ES-I3 (cell line): ENCODE measurements at regions not wholly inside any gene's neighbourhood (a gene's known extent, or its start where the extent isn't known, plus 50 kb on each side); places are given as distances from the start of the nearest gene placed in this dataset.

Experiments
- H3K36me3 ChIP-seq: 2 replicates; pipeline ENCODE4 v1.6.1; 2013; ENCODE audit warnings: mild to moderate bottlenecking, low read length, control low read depth, moderate library complexity; ENCODE audit not compliant: insufficient read depth
- H3K4me1 ChIP-seq: 2 replicates; pipeline ENCODE4 v1.6.1; 2013; ENCODE audit warnings: mild to moderate bottlenecking, control low read depth, low read length; ENCODE audit not compliant: insufficient read depth
- H3K9ac ChIP-seq: 2 replicates; pipeline ENCODE4 v1.6.1; 2013; ENCODE audit warnings: low read depth, mild to moderate bottlenecking, low read length, moderate library complexity
- H3K9me3 ChIP-seq: 2 replicates; pipeline ENCODE4 v1.6.1; 2013; ENCODE audit warnings: mild to moderate bottlenecking, low read length, moderate library complexity; ENCODE audit not compliant: control insufficient read depth, insufficient read depth

GRCh38 chr4:159758061-159758460, 655.2 kb downstream of the RAPGEF2 start:
- no peak overlapping the region for H3K9ac ChIP-seq
- peaks cover 4% of the 10 kb centered on the region; the same call in 1 of the 2 replicates for H3K9me3 ChIP-seq
- H3K36me3 ChIP-seq: no peaks in the 10 kb centered on the region
- H3K4me1 ChIP-seq: no peaks in the 10 kb centered on the region

GRCh38 chr4:159762672-159763071, 659.8 kb downstream of the RAPGEF2 start:
- H3K9me3 ChIP-seq: no peaks in the 10 kb centered on the region
- H3K36me3 ChIP-seq: no peaks in the 10 kb centered on the region
- no peak overlapping the region for H3K9ac ChIP-seq
- no peaks in the 10 kb centered on the region for H3K4me1 ChIP-seq

GRCh38 chr4:159764343-159764952, 661.6 kb downstream of the RAPGEF2 start:
- Histone ChIP-seq H3K36me3 (no peaks in the 10 kb centered on the region), H3K9me3 (no peaks in the 10 kb centered on the region), H3K9ac (no peak overlapping the region), H3K4me1 (no peaks in the 10 kb centered on the region)

GRCh38 chr4:159765382-159765781, 662.5 kb downstream of the RAPGEF2 start:
- Histone ChIP-seq H3K9me3 (no peaks in the 10 kb centered on the region), H3K4me1 (no peaks in the 10 kb centered on the region), H3K9ac (no peak overlapping the region), H3K36me3 (no peaks in the 10 kb centered on the region)

- no peaks in the 10 kb centered on the region for H3K36me3 ChIP-seq
- no peak overlapping the region for H3K9ac ChIP-seq
- H3K4me1 ChIP-seq: no peaks in the 10 kb centered on the region
- no peaks in the 10 kb centered on the region for H3K9me3 ChIP-seq
Measured at GRCh38 chr4:159766241-159766640, 663.4 kb downstream of the RAPGEF2 start.

- Histone ChIP-seq H3K9ac (no peak overlapping the region), H3K9me3 (no peaks in the 10 kb centered on the region), H3K36me3 (no peaks in the 10 kb centered on the region), H3K4me1 (no peaks in the 10 kb centered on the region)
Measured at GRCh38 chr4:159767406-159767805, 664.5 kb downstream of the RAPGEF2 start.

- H3K4me1 ChIP-seq: no peaks in the 10 kb centered on the region
- no peaks in the 10 kb centered on the region for H3K9me3 ChIP-seq
- H3K36me3 ChIP-seq: no peaks in the 10 kb centered on the region
- no peak overlapping the region for H3K9ac ChIP-seq
Measured at GRCh38 chr4:159768016-159768415, 665.1 kb downstream of the RAPGEF2 start.

- H3K9ac ChIP-seq: no peak overlapping the region
- no peaks in the 10 kb centered on the region for H3K4me1 ChIP-seq
- no peaks in the 10 kb centered on the region for H3K36me3 ChIP-seq
- no peaks in the 10 kb centered on the region for H3K9me3 ChIP-seq
Measured at GRCh38 chr4:159770401-159770800, 667.5 kb downstream of the RAPGEF2 start.

- H3K9me3 ChIP-seq: no peaks in the 10 kb centered on the region
- H3K9ac ChIP-seq: no peak overlapping the region
- H3K4me1 ChIP-seq: no peaks in the 10 kb centered on the region
- H3K36me3 ChIP-seq: no peaks in the 10 kb centered on the region
Measured at GRCh38 chr4:159770969-159771368, 668.1 kb downstream of the RAPGEF2 start.

GRCh38 chr4:159776961-159777360, 674.1 kb downstream of the RAPGEF2 start:
- no peaks in the 10 kb centered on the region for H3K4me1 ChIP-seq
- no peaks in the 10 kb centered on the region for H3K36me3 ChIP-seq
- H3K9ac ChIP-seq: no peak overlapping the region
- no peaks in the 10 kb centered on the region for H3K9me3 ChIP-seq

- Histone ChIP-seq H3K36me3 (no peaks in the 10 kb centered on the region), H3K9me3 (no peaks in the 10 kb centered on the region), H3K9ac (no peak overlapping the region), H3K4me1 (no peaks in the 10 kb centered on the region)
Measured at GRCh38 chr4:159777689-159778088, 674.8 kb downstream of the RAPGEF2 start.

GRCh38 chr4:159778298-159778697, 675.4 kb downstream of the RAPGEF2 start:
- Histone ChIP-seq H3K9me3 (no peaks in the 10 kb centered on the region), H3K36me3 (no peaks in the 10 kb centered on the region), H3K9ac (no peak overlapping the region), H3K4me1 (no peaks in the 10 kb centered on the region)

GRCh38 chr4:159779716-159780115, 676.8 kb downstream of the RAPGEF2 start:
- no peaks in the 10 kb centered on the region for H3K4me1 ChIP-seq
- no peak overlapping the region for H3K9ac ChIP-seq
- H3K36me3 ChIP-seq: no peaks in the 10 kb centered on the region
- H3K9me3 ChIP-seq: no peaks in the 10 kb centered on the region

GRCh38 chr4:159780196-159780922, 677.5 kb downstream of the RAPGEF2 start:
- Histone ChIP-seq H3K36me3 (no peaks in the 10 kb centered on the region), H3K9ac (no peak overlapping the region), H3K4me1 (no peaks in the 10 kb centered on the region), H3K9me3 (no peaks in the 10 kb centered on the region)

GRCh38 chr4:159787901-159788300, 685.0 kb downstream of the RAPGEF2 start:
- Histone ChIP-seq H3K9ac (no peak overlapping the region), H3K36me3 (no peaks in the 10 kb centered on the region), H3K9me3 (no peaks in the 10 kb centered on the region), H3K4me1 (no peaks in the 10 kb centered on the region)
